HG03571 (cell line): ENCODE measurements at regions not wholly inside any gene's neighbourhood (a gene's known extent, or its start where the extent isn't known, plus 50 kb on each side); places are given as distances from the start of the nearest gene placed in this dataset.
"Not testable (repeated sequence)": the region's sequence is repeated elsewhere in the genome, so short reads cannot be mapped to it uniquely, and the experiment has no call there.

Source experiments
- ATAC-seq: cut with Tn5 transposase; IDR thresholded peaks from one replicate; pipeline ENCODE4 v1.9.1; 2021; ENCODE audit not compliant: unreplicated experiment

- no peak for ATAC-seq
Observed at GRCh38 chr6:68032217-68032616, 602.9 kb upstream of the ADGRB3 start.

GRCh38 chr6:68031054-68031453 lies 604.0 kb upstream of the ADGRB3 start:
- ATAC-seq = no peak

DNA sequence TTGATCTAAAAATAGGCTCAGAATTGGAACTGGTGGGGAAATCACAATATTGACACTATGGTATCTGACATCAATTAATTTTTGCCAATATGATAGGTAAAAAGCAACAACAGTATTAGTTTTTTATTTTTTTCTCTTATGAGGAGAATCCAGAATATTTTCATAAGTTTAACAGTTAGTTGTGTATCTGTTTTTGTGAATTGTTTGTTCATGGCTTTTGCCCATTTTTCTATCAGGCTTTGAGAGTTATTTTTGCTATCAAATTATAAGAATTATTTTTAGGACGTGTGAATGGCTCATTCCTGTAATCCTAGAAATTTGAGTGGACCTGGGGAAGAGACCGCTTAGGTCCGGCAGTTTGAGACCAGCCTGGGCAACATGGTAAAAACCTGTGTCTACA lies 608.6 kb upstream of the ADGRB3 start:
- no peak for ATAC-seq

GRCh38 chr6:68025764-68026163 lies 609.3 kb upstream of the ADGRB3 start:
- ATAC-seq = no peak

DNA sequence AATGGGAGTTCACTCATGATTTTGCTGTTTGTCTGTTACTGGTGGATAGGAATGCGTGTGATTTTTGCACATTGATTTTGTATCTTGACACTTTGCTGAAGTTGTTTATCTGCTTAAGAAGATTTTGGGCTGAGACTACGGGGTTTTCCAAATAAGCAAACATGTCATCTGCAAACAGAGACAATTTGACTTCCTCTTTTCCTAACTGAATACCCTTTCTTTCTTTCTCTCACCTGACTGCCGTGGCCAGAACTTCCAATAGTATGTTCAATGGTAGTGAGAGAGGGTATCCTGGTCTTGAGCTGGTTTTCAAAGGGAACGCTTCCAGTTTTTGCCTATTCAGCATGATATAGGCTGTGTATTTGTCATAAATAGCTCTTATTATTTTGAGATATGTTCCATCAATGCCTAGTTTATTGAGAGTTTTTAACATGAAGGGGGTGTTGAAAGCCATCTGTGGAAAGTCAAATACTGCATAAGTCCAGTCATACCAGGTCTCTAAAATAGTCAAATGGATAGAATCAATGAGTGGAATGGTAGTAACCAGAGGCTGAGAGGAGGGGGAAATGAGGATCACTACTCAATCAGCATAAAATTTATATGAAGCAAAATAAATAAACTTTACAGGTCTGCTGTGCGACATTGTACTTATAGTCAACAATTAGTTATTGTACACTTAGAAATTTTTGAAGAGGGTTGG lies 610.4 kb upstream of the ADGRB3 start:
- no peak for ATAC-seq

DNA sequence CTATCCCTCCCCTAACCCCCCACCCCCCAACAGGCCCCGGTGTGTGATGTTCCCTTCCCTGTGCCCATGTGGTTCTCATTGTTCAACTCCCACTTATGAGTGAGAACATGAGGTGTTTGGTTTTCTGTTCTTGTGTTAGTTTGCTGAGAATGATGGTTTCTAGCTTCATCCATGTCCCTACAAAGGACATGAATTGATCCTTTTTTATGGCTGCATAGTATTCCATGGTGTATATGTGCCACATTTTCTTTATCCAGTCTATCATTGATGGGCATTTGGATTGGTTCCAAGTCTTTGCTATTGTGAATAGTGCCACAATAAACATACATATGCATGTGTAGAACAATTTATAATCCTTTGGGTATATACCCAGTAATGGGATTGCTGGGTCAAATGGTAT lies 612.1 kb upstream of the ADGRB3 start:
- ATAC-seq = not testable (repeated sequence)

GRCh38 chr6:68013780-68014515 lies 621.1 kb upstream of the ADGRB3 start:
- ATAC-seq = no peak

DNA sequence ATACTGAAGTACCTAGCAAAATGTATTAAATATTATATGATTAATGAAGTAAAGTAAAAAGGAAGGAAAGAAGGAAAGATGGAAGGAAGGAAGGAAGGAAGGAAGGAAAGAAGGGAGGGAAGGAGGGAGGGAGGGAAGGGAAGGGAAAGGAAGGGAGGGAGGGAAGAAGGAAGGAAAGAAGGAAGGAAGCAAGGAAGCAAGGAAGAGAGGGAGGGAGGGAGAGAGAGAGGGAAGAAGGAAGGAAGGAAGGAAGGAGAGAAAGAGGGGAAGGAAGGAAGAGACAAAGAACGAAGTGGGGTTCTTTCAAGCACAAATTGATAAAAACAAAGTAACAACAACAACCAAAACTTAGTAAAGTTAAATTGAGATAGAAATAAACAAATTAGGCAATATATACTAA lies 622.3 kb upstream of the ADGRB3 start:
- no peak for ATAC-seq

- no peak for ATAC-seq
Observed at GRCh38 chr6:68010936-68011335, 624.1 kb upstream of the ADGRB3 start.

GRCh38 chr6:68008445-68008844 lies 626.6 kb upstream of the ADGRB3 start:
- no peak for ATAC-seq

DNA sequence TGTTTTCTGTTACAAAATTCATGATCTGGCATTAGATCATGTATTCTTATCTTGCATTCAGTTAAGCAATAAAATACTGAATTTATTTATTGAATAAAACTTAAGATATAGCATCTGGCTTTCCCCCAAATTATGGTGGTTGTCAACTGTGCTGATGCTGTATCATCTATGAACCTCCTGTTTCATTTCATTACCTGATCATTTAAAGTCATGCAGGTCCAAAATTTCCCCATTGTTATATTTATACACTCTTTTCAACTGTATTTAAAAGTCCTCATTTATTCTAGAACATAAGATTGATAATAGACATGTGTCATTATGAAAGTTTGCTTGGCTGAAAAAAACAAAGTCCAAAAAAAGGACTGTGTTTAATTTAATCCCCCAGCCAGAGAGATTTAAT lies 627.4 kb upstream of the ADGRB3 start:
- ATAC-seq = no peak

GRCh38 chr6:67986694-67987232 lies 648.3 kb upstream of the ADGRB3 start:
- ATAC-seq = no peak

DNA sequence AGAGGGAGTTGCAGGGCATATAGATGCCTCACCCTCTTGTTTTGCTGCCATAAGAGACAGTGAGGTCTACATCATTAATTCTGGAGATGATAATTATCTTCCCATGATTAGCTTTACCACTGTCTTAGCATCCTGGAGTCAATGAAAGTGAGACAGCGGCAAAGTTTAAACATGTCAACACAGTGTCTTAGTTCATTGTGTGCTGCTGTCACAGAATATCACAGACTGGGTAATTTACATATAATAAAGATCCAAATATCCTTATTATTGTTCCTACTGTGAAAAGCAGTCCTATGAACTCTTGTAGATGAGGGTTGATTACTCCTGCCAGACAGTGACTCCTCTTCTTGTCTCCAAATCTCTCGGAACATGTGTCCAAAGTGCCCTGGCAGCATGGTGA lies 658.6 kb upstream of the ADGRB3 start:
- ATAC-seq = no peak

DNA sequence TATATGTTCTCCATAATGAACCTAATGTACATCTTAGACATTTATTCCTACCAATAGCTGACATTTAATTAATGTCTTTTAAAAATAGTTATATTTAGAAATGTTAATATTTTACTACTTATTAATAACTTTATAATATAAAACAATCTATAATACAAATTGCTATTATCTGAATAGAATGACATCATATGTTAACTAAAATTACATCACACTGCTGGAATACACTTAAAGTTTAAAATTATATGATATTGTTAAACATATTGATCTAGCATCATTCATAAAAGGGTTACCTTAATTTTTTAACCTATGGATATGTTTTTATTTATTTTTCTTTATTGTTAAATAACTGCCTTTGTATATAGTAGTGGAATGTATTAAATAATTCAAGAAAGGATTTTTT lies 660.2 kb upstream of the ADGRB3 start:
- ATAC-seq = no peak

DNA sequence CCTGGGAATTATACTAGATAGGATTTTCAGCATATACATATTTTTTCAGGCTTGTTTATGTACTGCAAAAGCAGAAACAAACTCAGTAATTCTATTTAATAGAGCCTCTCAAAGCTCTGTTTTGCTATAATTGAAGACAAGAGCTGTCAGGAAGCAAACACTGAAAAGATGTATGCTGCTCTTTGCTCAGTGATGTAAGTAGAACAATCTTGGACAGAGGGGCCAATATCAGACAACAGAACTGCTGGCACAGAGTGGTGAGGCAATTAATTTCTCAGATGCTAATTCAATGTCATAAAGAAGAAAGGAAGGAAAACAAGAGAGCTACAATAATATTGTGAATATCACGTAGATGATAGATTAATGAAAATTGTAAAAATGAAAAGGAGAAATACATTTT lies 663.3 kb upstream of the ADGRB3 start:
- no peak for ATAC-seq

- no peak for ATAC-seq
Observed at GRCh38 chr6:67966830-67967229, 668.3 kb upstream of the ADGRB3 start.

GRCh38 chr6:67956352-67956751 lies 678.7 kb upstream of the ADGRB3 start:
- no peak for ATAC-seq

DNA sequence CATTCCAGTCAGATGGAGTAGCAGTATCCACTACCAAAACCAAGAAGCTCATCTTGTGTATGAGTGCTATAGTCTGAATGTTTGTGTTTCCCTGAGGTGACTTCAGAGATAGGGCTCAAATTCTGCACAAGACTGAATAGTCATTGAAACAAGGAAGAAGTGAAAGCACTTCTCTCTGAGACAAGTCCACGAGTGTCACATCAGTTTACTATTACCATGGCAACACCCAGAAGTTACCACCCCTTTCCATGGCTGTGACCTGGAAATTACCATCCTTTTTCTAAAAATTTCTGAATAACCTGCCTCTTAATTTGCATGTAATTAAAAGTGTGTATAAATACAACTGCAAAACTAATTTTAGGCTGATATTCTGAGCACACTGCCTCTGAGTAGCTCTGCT lies 682.1 kb upstream of the ADGRB3 start:
- no peak for ATAC-seq

DNA sequence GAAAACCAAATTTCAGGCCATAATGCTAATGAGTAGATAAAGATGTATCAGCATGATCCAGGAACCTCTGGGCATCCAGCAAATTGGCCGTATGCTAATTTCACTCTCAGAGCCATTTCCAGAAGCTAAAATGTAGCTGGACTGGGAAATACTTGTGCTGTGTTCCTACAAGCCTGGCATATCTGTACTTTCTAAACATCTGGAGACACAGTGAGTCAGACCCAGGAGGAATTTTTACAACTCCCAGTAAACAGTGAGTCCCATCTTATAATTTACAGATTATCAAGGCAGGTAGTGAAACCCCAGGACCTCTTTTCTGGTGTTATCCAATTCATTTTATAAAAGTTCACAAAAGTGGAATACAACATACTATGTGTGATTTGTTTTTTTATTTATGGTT lies 683.0 kb upstream of the ADGRB3 start:
- no peak for ATAC-seq

DNA sequence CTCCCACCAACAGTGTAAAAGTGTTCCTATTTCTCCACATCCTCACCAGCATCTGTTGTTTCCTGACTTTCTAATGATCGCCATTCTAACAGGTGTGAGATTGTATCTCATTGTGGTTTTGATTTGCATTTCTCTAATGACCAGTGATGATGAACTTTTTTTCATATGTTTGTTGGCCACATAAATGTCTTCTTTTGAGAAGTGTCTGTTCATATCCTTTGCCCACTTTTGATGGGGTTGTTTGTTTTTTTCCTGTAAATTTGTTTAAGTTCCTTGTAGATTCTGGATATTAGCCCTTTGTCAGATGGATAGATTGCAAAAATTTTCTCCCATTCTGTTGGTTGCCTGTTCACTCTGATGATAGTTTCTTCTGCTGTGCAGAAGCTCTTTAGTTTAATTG lies 687.3 kb upstream of the ADGRB3 start:
- not testable (repeated sequence) for ATAC-seq

DNA sequence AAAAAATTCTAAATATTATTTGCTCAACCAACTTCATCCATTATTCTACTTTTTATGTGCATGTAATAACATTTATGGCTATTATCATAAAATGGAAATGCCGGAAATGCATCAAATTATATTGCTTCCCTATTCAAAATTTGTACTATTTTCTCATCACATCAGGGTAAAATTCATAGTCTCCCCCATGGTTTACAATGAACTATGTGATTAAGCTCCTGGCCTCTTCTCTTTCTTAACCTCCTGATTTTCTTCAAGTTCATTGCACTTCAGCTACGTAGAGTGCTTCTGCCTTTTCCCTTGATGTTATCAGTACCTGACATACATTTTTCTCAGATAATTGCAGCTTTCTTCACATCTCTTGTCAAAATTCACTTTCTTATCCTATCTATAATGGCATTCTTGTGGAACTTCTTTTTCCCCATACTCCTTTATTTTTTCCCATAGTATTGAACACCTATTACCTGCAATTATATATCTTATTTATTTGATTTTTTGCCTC lies 699.1 kb upstream of the ADGRB3 start:
- ATAC-seq = no peak

- peak; percentile 53 for ATAC-seq
Observed at GRCh38 chr6:67933278-67933677, 701.8 kb upstream of the ADGRB3 start.
